Activated T-cell treated with anti-CD3 and anti-CD28 coated beads, Interleukin-2, amount 50 U/mL, for 24 hours (primary cell): ENCODE measurements at regions not wholly inside any gene's neighbourhood (a gene's known extent, or its start where the extent isn't known, plus 50 kb on each side); places are given as distances from the start of the nearest gene placed in this dataset.
A peak's percentile ranks its signal among the peaks of the same experiment; 100 is the strongest.
"Not testable (repeated sequence)": the region's sequence is repeated elsewhere in the genome, so short reads cannot be mapped to it uniquely, and the experiment has no call there.

Experiments
- DNase-seq: peaks from one replicate; pipeline ENCODE4 v3.0.0-alpha.2; 2020
- H3K27ac Mint-ChIP-seq: 2 replicates; pipeline ENCODE4 v1.8.0; 2020; ENCODE audit warnings: mild to moderate bottlenecking, mixed read lengths
- H3K27me3 Mint-ChIP-seq: 2 replicates; pipeline ENCODE4 v1.8.0; 2020; ENCODE audit warnings: mixed read lengths
- H3K36me3 Mint-ChIP-seq: 2 replicates; pipeline ENCODE4 v1.8.0; 2020; ENCODE audit warnings: low read depth, mixed read lengths
- H3K4me1 Mint-ChIP-seq: 2 replicates; pipeline ENCODE4 v1.8.0; 2020; ENCODE audit warnings: low read depth, mixed read lengths
- H3K4me3 Mint-ChIP-seq: 2 replicates; pipeline ENCODE4 v1.8.0; 2020; ENCODE audit warnings: mild to moderate bottlenecking, moderate library complexity, mixed read lengths
- H3K9me3 Mint-ChIP-seq: 2 replicates; pipeline ENCODE4 v1.8.0; 2020; ENCODE audit warnings: mixed read lengths

GRCh38 chr4:114109776-114110175, 130.3 kb upstream of the ARSJ start:
- no peaks in the 10 kb centered on the region for H3K9me3 Mint-ChIP-seq
- no peaks in the 10 kb centered on the region for H3K36me3 Mint-ChIP-seq
- DNase-seq: no peak
- H3K4me1 Mint-ChIP-seq: peaks cover 2% of the 10 kb centered on the region
- no peaks in the 10 kb centered on the region for H3K27me3 Mint-ChIP-seq
- no peak overlapping the region for H3K27ac Mint-ChIP-seq
- H3K4me3 Mint-ChIP-seq: no peak overlapping the region

- Mint-ChIP-seq H3K27ac (no peak overlapping the region), H3K4me1 (no peaks in the 10 kb centered on the region), H3K4me3 (no peak overlapping the region), H3K27me3 (no peaks in the 10 kb centered on the region), H3K36me3 (no peaks in the 10 kb centered on the region), H3K9me3 (no peaks in the 10 kb centered on the region)
- DNase-seq: no peak
These were observed 136.1 kb upstream of the ARSJ start for GRCh38 chr4:114115526-114115925.

- no peak for DNase-seq
- Mint-ChIP-seq H3K27me3 (no peaks in the 10 kb centered on the region), H3K36me3 (no peaks in the 10 kb centered on the region), H3K27ac (no peak overlapping the region), H3K4me1 (no peaks in the 10 kb centered on the region), H3K4me3 (no peak overlapping the region), H3K9me3 (no peaks in the 10 kb centered on the region)
These were observed 137.4 kb upstream of the ARSJ start for GRCh38 chr4:114116861-114117260.

- Mint-ChIP-seq H3K4me1 (no peaks in the 10 kb centered on the region), H3K36me3 (no peaks in the 10 kb centered on the region), H3K27ac (no peak overlapping the region), H3K27me3 (no peaks in the 10 kb centered on the region), H3K9me3 (peaks cover 9% of the 10 kb centered on the region), H3K4me3 (no peak overlapping the region)
- DNase-seq: no peak
These were observed 141.8 kb upstream of the ARSJ start for GRCh38 chr4:114121221-114121620.

GRCh38 chr4:114132199-114132598, 152.8 kb upstream of the ARSJ start:
- Mint-ChIP-seq H3K4me3 (no peak overlapping the region), H3K27me3 (no peaks in the 10 kb centered on the region), H3K9me3 (no peaks in the 10 kb centered on the region), H3K27ac (no peak overlapping the region), H3K4me1 (peaks cover under 1% of the 10 kb centered on the region), H3K36me3 (no peaks in the 10 kb centered on the region)
- no peak for DNase-seq

GRCh38 chr4:114132830-114133229, 153.4 kb upstream of the ARSJ start:
- no peak for DNase-seq
- Mint-ChIP-seq H3K4me1 (peaks cover 3% of the 10 kb centered on the region), H3K27ac (no peak overlapping the region), H3K4me3 (no peak overlapping the region), H3K9me3 (no peaks in the 10 kb centered on the region), H3K27me3 (no peaks in the 10 kb centered on the region), H3K36me3 (no peaks in the 10 kb centered on the region)

- H3K4me3 Mint-ChIP-seq: no peak overlapping the region
- peaks cover 3% of the 10 kb centered on the region for H3K4me1 Mint-ChIP-seq
- H3K36me3 Mint-ChIP-seq: no peaks in the 10 kb centered on the region
- H3K27me3 Mint-ChIP-seq: no peaks in the 10 kb centered on the region
- DNase-seq: no peak
- H3K9me3 Mint-ChIP-seq: no peaks in the 10 kb centered on the region
- H3K27ac Mint-ChIP-seq: no peak overlapping the region
These were observed 156.6 kb upstream of the ARSJ start for GRCh38 chr4:114136069-114136468.

- Mint-ChIP-seq H3K36me3 (no peaks in the 10 kb centered on the region), H3K4me3 (no peak overlapping the region), H3K4me1 (peaks cover 3% of the 10 kb centered on the region), H3K27me3 (peaks cover 1% of the 10 kb centered on the region), H3K9me3 (no peaks in the 10 kb centered on the region), H3K27ac (no peak overlapping the region)
- no peak for DNase-seq
These were observed 158.5 kb upstream of the ARSJ start for GRCh38 chr4:114137984-114138383.

GRCh38 chr4:114146947-114147618, 167.6 kb upstream of the ARSJ start:
- Mint-ChIP-seq H3K4me3 (peak overlapping the region; percentile 74), H3K4me1 (peaks cover 10% of the 10 kb centered on the region)

GRCh38 chr4:114147619-114148208, 168.3 kb upstream of the ARSJ start:
- H3K9me3 Mint-ChIP-seq, H3K4me1 Mint-ChIP-seq, H3K27ac Mint-ChIP-seq, H3K36me3 Mint-ChIP-seq: not testable (repeated sequence)
- H3K27me3 Mint-ChIP-seq: peaks cover 22% of the 10 kb centered on the region
- peak; percentile 45 for DNase-seq
- H3K4me3 Mint-ChIP-seq: peak overlapping the region; percentile 74

More at GRCh38 chr4:114146947-114147618, 167.6 kb upstream of the ARSJ start:
- no peaks in the 10 kb centered on the region for H3K36me3 Mint-ChIP-seq
- peaks cover 5% of the 10 kb centered on the region for H3K9me3 Mint-ChIP-seq
- peaks cover 22% of the 10 kb centered on the region for H3K27me3 Mint-ChIP-seq
- no peak for DNase-seq
- H3K27ac Mint-ChIP-seq: no peak overlapping the region

- H3K4me3 Mint-ChIP-seq, H3K9me3 Mint-ChIP-seq, H3K4me1 Mint-ChIP-seq, H3K36me3 Mint-ChIP-seq, DNase-seq, H3K27ac Mint-ChIP-seq: not testable (repeated sequence)
- peaks cover 19% of the 10 kb centered on the region for H3K27me3 Mint-ChIP-seq
These were observed 169.1 kb upstream of the ARSJ start for GRCh38 chr4:114148372-114149070.

GRCh38 chr4:114156371-114156770, 176.9 kb upstream of the ARSJ start:
- no peaks in the 10 kb centered on the region for H3K4me1 Mint-ChIP-seq
- no peak overlapping the region for H3K27ac Mint-ChIP-seq
- no peak for DNase-seq

GRCh38 chr4:114161809-114162208, 182.4 kb upstream of the ARSJ start:
- Mint-ChIP-seq H3K36me3 (no peaks in the 10 kb centered on the region), H3K27ac (no peak overlapping the region), H3K4me3 (no peak overlapping the region), H3K27me3 (no peaks in the 10 kb centered on the region), H3K9me3 (no peaks in the 10 kb centered on the region), H3K4me1 (no peaks in the 10 kb centered on the region)
- DNase-seq: no peak

More at GRCh38 chr4:114156371-114156770, 176.9 kb upstream of the ARSJ start:
- no peaks in the 10 kb centered on the region for H3K36me3 Mint-ChIP-seq
- H3K9me3 Mint-ChIP-seq: no peaks in the 10 kb centered on the region
- no peaks in the 10 kb centered on the region for H3K27me3 Mint-ChIP-seq
- H3K4me3 Mint-ChIP-seq: no peak overlapping the region

GRCh38 chr4:114163051-114163450, 183.6 kb upstream of the ARSJ start:
- Mint-ChIP-seq H3K9me3 (no peaks in the 10 kb centered on the region), H3K27ac (no peak overlapping the region), H3K4me3 (no peak overlapping the region), H3K36me3 (no peaks in the 10 kb centered on the region), H3K27me3 (no peaks in the 10 kb centered on the region), H3K4me1 (no peaks in the 10 kb centered on the region)
- DNase-seq: no peak

GRCh38 chr4:114173968-114174367, 194.5 kb upstream of the ARSJ start:
- Mint-ChIP-seq H3K27me3 (peaks cover 5% of the 10 kb centered on the region), H3K9me3 (no peaks in the 10 kb centered on the region), H3K36me3 (no peaks in the 10 kb centered on the region), H3K4me1 (no peaks in the 10 kb centered on the region), H3K4me3 (no peak overlapping the region), H3K27ac (no peak overlapping the region)
- DNase-seq: no peak
